Thyroid gland (tissue), 4 donors: ENCODE measurements at regions not wholly inside any gene's neighbourhood (a gene's known extent, or its start where the extent isn't known, plus 50 kb on each side); places are given as distances from the start of the nearest gene placed in this dataset.

ENCODE experiments used
- CTCF ChIP-seq, 6 experiments: fragments of 200-600 bp in 3 of 6; fragments of 450-650 bp in 3 of 6; sonication (generic) in 3 of 6; IDR thresholded peaks; one replicate each; pipeline ENCODE4 v1.5.1; 2016 to 2019; ENCODE audit warnings: antibody characterized with exemption in 6 of 6, mild to moderate bottlenecking in 2 of 6, inconsistent platforms in 1 of 6, moderate library complexity in 1 of 6
- POLR2A ChIP-seq, 2 donors: fragments of 450-650 bp; IDR thresholded peaks; one replicate each; pipeline ENCODE4 v1.6.1; 2017; ENCODE audit warnings: antibody characterized with exemption in 2 of 2, mild to moderate bottlenecking in 2 of 2, moderate library complexity in 1 of 2

- TF ChIP-seq CTCF (IDR thresholded peaks at IDR 0.05) = no peak
- no peak for TF ChIP-seq POLR2A (IDR thresholded peaks at IDR 0.05)
Observed at GRCh38 chr6:167441715-167442206, 116.9 kb downstream of the TTLL2 start.
